Adipose tissue (tissue), 3 donors: ENCODE measurements at regions not wholly inside any gene's neighbourhood (a gene's known extent, or its start where the extent isn't known, plus 50 kb on each side); places are given as distances from the start of the nearest gene placed in this dataset.

ENCODE experiments used
- H3K27ac ChIP-seq: one replicate; pipeline ENCODE4 v1.5.1; 2013; ENCODE audit warnings: low read depth, low read length
- WGBS, 3 donors: extraction: QIAGEN DNeasy Blood & Tissue Kit; methylation state at CpG; one replicate each; pipeline ENCODE4 v1.1.7; 2013; 5-methylcytosine and 5-hydroxymethylcytosine counted together
- donor health status: healthy with polysubstance abuse.
- donor health status: Bipolar disorder and iron deficiency.
- donor health status: healthy.

DNA sequence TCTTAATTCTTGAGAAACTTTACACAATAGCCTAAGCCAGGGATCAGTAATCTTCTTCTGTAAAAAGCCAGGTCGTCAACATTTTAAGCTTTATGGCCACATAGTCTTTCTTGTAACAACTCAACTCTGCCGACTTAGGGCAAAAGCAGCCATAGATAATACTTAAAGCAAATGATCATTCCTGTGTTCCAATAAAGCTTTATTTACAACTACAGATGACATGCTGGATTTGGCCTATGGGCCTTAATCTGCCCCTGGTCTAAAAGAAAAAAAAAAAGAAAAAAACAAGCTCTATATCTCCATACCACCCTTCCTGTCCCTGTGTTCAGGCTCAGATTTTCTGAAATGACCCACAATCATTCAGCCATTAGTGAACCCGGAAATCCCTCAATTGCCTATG, 220.3 kb downstream of the ENC1 start:
- no peak overlapping the region for H3K27ac ChIP-seq
- WGBS, 3 donors: 56 to 92% (median 90%) methylated on average over 3 of the region's 3 CpGs

DNA sequence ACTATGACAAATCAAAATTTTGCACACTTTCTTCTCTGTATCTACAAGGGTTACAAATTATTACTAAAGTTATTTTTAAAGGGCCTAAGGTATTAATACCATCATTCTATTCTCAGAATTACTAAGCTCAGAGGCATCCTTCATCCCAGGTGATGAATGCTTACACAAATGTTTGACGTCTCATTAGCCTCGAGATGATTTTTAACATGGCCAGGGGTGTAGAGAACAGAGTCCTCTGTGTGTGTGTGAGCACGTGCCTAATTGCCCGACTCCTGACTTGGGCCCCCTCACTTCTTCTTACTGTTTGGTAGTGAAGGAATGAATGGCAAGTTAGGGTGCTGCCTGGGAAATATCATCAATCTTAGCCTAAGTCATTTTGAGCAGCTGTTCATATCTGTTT, 221.1 kb downstream of the ENC1 start:
- H3K27ac ChIP-seq: no peak overlapping the region
- WGBS, 3 donors: 73 to 88% (median 79%) methylated on average over 4 of the region's 4 CpGs

DNA sequence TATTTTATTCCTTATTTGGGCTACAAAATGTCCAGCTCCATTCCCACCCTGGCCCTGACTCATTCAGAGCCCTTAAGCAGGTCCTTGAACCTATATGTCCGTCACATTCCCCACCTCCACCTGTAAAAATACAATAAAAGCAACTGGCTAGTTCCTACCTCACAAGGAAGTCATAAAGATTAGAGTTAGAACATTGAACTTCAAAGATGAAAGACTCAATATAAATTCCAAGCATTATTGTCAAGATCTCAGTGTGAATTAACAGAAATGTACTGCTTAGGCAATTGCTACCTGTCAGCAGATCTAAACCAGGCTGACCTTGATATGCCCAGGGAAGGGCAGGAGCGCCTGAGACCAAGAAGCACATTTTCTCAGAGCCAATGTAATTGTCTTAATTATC, 221.8 kb downstream of the ENC1 start:
- 81 to 96% (median 89%) methylated on average over 2 of the region's 2 CpGs for WGBS, 3 donors
- H3K27ac ChIP-seq: no peak overlapping the region

DNA sequence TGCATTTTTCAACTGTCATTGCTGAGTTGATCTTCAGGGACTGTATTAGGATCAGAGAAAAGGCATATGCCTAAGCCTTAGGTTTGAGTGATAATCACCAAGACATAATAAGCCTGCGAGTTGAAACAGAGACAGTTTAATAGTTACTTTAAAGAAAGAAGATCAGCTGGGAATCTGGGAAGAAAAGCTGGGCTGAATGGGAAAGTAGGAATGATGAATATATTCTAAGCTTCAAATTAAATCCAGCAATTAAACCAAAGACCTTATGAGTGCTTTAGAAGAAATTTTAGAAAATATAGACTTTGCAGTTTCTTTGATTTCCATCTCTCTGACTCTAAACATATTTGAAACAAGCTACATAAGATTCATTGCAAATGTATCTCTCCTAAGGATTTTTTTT, 222.3 kb downstream of the ENC1 start:
- H3K27ac ChIP-seq: no peak overlapping the region
- WGBS, 3 donors: 94 to 97% (median 96%) methylated on average over 1 of the region's 1 CpG

DNA sequence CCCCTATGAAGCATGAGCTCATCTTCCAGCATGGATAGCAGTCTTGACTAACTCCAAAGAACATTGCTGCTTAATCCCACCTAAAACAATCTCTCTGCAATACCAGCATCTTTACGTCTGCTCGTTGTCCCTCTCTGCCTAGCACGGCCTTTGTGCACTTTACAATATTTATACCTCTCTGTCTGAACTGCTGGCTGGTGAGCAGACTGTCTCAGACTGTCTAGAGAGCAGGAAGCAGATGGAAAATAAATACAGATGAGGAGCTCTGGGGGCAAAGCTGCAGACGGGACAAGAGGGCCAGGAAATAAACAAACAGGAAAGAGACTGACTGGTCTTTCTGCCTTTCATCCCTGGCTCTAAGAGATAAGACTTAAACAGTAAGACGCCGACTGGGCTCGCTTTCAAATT, 224.8 kb downstream of the ENC1 start:
- WGBS, 3 donors: 26 to 39% (median 33%) methylated on average over 7 of the region's 7 CpGs

DNA sequence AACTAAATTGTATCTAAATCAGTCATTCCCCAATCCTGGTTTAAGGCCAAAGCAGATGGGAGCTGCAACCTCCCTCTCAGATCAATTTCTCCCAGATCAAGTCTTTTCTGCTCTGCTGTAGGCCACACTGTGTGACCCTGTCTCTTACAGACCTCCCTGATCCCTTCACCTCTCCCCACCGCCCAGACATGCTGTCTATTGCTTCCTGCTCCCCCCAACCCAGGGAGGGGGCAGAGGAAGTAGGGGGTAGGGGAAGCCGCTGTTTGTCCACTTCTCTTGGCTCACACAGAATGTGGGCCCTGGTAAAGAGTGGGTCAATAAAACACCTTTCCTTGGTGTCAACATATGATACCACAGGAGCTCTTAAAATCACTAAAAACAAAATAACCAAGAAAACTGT, 226.3 kb downstream of the ENC1 start:
- H3K27ac ChIP-seq: no peak overlapping the region
- WGBS, 3 donors: 57 to 82% (median 77%) methylated on average over 2 of the region's 2 CpGs

More for the DNA sequence above, 224.8 kb downstream of the ENC1 start:
- H3K27ac ChIP-seq: no peak overlapping the region

DNA sequence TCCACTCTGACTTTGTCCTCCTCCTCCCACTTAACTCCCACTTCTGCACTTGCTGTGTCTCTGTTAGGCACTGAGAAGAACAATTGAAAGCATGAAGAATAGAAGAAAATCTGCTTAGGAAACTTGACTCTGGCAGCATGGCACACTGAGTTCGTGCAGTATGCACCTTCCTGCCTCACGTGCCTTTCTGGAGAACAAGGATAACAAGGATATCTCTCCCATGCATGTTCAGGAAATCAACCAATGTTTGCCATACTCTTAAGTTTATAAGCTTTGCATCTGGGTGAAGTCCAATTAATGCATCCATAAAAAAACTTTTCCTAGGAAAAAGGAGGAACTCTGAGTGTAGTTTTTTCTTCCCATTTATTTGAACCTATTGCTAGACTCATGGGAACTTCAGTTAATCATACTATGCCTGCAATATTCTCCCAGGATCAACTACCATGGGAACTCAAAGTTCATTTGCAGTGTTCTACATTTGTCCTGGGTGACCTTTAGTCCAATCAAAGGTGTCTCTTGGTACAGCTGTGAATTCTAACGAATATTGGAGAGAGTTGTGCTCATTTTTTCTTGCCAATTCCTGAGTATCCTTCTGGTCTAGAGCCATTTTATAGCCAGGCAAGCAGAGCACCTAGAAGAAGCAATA, 227.0 kb downstream of the ENC1 start:
- WGBS, 3 donors: 73 to 81% (median 79%) methylated on average over 3 of the region's 3 CpGs
- no peak overlapping the region for H3K27ac ChIP-seq

DNA sequence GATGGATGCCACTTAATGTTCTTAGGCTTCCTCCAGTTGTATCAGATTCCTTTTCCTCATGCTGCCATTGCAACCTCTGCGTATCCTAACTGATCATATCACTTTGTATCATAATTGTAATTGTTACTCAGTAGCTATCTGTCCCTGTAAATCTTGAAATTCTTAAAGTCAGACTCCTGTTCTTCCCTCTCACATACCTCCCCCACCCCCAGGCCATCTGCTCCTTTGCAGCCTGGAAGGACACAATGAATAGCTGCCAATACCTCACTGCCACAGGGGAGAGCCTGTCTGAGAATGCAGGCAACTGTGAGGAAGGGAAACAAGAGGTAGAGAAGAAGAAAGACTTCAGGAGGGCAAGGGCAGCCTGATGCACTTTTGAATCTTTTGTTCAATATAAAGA, 228.5 kb downstream of the ENC1 start:
- WGBS, 3 donors: 4 to 47% (median 4%) methylated on average over 1 of the region's 1 CpG

DNA sequence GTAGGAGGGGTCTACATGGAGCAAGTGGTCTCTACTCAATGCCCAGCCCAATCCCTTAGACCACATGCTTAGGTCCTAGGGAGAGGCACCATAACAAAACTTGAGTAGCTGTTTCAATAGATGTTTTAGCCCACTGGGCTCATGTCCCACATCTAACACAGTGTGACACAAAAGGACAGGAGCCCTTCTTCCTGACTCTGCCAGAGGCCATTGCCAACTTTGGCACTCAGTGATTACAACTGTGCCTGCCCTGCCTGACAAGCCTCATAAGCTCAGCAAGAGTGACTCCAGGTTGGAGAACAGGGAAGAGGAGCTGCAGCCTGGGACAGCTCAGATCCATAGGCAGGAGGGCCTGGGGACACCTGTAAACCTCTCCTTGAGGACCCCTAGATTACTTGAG, 230.8 kb downstream of the ENC1 start:
- H3K27ac ChIP-seq: no peak overlapping the region

More for the DNA sequence above, 228.5 kb downstream of the ENC1 start:
- no peak overlapping the region for H3K27ac ChIP-seq

DNA sequence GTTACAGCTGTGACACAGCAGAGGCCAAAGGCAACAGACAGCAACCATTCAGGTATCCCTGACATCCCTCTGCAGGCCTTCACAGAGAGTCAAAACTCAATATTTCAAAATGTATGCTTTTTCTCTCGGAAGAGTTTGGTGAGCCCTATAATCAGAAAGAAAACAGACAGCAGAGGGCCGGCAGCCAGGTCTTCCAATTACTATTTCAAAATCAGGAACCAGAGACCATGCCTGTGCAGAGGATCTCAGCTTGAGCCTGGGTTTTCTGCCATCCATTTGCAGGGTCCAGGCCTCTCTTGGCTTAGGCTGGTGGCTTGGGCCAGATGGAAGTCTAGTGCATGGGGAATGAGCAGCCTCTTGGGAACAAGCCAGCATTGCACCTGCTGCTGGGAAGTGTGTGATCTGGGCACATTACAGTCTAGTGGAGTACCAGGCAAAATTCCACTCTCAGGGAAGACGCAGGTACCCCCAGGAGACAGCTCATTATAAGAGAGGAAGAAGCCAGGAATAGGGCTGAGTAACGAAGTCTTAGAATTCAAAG, 231.3 kb downstream of the ENC1 start:
- 73 to 92% (median 85%) methylated on average over 4 of the region's 4 CpGs for WGBS, 3 donors

DNA sequence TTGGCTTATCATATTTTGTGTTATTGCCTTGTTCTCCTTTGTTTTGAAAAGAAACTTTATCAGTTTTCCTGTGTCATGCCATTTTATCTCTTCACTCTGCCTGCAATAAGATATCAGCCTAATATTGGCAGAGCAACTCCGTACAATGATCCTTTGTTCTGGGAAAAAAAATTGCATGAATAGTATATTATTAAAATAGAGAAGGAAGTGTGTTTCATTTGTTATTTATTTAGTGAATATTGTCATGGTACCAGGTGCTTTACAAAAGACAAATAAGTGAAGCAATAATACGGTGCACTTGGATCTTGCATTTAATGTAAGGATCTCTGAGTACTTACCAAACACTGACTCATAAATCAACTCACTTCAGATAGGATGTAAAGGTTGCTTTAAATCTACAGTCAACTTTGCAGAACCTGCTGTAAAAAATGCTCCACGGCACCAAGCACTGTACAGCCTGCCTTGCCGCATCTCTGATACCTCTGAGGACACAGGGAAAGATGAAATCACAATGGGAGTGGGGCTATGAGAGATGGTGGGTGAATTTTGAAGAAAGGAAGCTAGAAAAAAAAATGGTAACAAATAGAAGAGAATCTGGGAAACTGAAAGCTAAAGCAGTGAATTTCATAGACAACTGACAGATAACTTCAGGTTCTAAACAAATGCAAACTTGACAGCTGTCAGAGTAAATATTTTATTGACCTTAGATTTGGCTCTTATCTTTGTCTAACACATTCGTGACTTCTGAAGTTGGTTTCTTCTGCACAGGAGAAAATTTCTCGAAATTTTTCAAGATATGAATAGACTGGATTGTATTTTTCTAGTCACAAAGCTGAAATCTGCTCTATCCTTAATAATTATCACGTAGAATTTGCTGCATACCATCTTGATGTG, 232.1 kb downstream of the ENC1 start:
- no peak overlapping the region for H3K27ac ChIP-seq

More for the DNA sequence above, 231.3 kb downstream of the ENC1 start:
- no peak overlapping the region for H3K27ac ChIP-seq

DNA sequence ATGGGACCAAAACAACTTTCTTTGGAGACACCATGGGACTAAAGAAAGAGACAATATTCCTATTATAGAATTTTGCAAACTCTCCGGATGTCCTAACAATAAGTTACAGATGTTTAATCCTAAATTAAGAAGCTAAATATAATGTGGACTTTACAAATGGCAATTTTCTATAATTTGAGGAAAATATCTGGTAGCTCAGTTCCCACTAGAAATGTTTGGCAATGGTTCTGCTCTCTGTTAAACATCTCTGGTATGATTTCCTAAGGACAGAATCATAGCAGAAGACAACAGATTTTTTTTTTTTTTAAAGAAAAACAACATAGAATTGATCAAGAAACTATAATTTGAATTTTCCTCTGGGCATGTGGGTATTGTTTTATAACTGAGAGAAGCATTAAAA, 232.8 kb downstream of the ENC1 start:
- 22 to 95% (median 78%) methylated on average over 1 of the region's 1 CpG for WGBS, 3 donors
- no peak overlapping the region for H3K27ac ChIP-seq

More for the DNA sequence above, 232.1 kb downstream of the ENC1 start:
- WGBS, 3 donors: 36 to 63% (median 63%) methylated on average over 7 of the region's 7 CpGs

DNA sequence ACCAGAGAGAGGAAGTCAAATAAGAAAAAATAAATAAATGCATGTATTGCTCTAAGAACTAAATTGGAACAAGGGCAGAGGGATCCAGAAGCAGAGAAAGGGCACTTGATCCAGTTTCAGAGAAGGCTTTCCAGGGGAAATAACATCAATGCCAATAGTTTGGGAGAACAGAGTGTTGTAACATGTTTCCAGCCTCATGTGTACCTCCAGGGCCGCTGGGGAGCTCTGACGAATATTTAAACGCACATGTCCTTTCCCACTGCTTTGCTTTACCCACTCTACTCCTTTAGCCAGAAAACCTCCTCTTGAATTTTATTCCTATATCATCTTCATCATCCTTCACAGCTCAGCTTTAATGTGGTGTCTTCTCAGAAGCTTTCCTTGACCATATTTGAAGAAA, 233.7 kb downstream of the ENC1 start:
- WGBS, 3 donors: 78 to 97% (median 89%) methylated on average over 3 of the region's 3 CpGs

DNA sequence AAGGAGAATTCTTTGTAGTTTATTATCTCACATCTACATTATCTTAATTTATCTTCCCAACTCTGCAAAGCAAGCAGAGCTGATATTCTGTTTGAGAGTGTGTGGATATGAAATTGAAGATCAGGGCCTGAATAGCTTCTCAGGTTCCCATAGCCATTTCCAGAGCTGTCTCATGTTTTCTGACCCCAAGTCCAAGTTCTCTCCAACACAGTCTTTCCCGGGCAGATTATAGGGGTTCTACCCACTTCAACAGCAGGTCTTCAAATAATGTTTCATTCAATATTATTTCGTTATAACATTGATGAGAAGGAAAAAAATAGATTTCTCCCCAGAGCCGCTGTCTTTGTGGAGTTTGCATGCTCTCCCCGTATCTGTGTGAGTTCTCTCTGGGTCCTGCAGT, 234.9 kb downstream of the ENC1 start:
- no peak overlapping the region for H3K27ac ChIP-seq
- 77 to 85% (median 84%) methylated on average over 4 of the region's 4 CpGs for WGBS, 3 donors

More for the DNA sequence above, 233.7 kb downstream of the ENC1 start:
- no peak overlapping the region for H3K27ac ChIP-seq

DNA sequence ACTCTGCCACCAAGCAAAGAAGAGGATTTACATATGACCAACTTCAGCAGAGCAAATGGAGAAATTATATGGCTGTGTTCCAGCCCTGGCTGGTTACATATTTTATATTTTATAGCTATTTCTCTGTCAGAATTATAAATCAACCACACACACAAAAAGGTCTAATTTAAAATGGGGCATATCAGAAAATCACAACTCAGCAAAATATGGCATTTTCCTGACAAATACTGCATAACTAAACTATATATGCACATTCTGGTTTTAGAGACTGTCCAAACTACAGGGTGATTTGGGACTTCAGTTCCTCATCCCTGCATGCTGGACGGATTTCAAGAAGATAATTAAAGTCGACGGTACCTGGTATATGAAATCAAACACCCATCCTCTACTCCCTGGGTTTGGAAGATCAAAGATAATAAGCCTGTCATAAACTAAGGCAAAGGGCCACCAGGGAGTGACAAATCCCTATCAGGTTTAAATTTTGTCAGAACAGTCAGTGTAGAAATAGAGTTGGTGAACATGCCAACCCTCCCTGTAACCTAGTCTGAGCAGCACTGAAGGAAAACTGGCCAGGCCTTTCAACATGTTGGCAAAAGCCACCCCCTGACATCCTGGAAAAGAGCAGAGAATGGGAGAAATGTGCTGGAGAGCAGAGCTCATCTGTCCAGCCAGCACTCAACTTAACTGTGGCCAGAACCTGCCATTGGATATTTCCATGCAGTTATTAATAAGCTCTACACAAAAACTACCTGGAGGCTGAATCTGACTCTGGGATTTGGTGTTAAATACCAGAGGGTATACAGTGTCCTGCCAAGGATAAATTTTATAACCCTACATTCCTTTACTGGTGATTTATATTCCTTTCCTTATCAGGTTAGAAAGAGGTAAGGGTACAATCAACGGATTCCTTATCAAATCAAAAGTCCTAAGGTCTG, 235.7 kb downstream of the ENC1 start:
- WGBS, 3 donors: 67 to 78% (median 77%) methylated on average over 4 of the region's 4 CpGs
- no peak overlapping the region for H3K27ac ChIP-seq

DNA sequence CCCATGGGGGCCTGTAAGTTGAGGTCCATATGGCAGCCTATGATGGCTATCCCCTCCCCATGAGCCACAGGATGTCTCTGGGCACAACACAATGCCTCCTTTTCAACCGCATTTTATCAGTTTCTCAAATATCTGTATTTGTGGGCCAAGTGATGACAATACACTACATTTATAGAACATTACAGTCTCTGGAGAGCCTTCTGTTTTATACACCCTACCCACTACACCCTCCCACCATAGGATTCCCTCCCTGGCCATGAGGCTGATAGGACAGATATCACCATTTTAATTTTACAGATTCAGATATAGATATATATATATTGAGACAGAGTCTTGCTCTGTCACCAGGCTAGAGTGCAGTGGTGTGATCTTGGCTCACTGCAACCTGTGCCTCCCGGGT, 236.8 kb downstream of the ENC1 start:
- 93 to 98% (median 98%) methylated on average over 2 of the region's 2 CpGs for WGBS, 3 donors
- no peak overlapping the region for H3K27ac ChIP-seq

DNA sequence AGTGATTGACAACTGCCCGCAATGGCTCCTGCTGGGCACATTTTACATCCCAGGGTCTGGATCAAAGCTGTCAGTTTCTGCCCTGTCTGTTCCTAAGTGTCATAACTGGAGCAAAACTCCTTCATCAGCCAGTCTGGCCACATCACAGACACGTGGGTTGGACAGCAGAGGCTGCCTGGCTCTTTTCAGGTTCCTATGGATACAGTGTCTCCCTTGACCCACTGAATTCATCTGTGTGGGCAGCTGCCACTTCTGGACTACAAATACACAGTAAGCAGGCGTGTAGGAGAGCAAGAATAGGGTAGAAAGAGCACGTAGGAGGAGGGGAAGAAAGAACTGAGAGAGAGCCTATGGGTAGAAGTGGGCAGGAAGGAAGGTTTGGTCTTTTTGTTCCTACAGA, 238.0 kb downstream of the ENC1 start:
- 75 to 79% (median 76%) methylated on average over 4 of the region's 4 CpGs for WGBS, 3 donors

DNA sequence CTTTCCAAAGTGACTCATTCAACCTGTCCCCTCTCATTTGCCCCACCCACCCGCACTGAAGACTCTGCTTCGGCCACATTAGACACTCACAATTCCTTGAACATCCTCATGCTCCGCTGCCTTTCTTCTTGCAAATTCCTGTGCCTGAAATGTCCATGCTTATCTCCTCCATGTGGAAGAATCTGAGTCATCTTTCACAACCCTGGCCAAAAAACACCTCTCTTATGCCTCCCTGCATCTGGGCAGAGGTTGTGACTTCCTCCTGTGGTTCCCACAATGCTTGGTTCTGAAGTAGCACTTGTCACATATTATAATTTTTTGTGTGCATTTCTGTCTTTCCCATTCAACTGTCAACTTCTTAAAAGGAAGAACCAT, 238.6 kb downstream of the ENC1 start:
- no peak overlapping the region for H3K27ac ChIP-seq
- WGBS, 3 donors: 87 to 94% (median 93%) methylated on average over 3 of the region's 3 CpGs

More for the DNA sequence above, 238.0 kb downstream of the ENC1 start:
- H3K27ac ChIP-seq: no peak overlapping the region
